ENCODE measurements at regions not wholly inside any gene's neighbourhood (a gene's known extent, or its start where the extent isn't known, plus 50 kb on each side); places are given as distances from the start of the nearest gene placed in this dataset.

- TF ChIP-seq CTCF (IDR thresholded peaks at IDR 0.05; ENCODE audit: low read depth, low read length) (no peak), MAX (IDR thresholded peaks at IDR 0.05; ENCODE audit: low read depth, low read length) (no peak), POLR2A (IDR thresholded peaks at IDR 0.05; ENCODE audit: extremely low read depth, insufficient read length) (no peak), MYC (IDR thresholded peaks at IDR 0.05; ENCODE audit: low read depth, low read length) (no peak)
Measured at GRCh38 chr4:141792164-141792563, 155.8 kb downstream of the IL15 start.

Measured in NB4 (cell line).